Omental fat pad (tissue), 3 donors: ENCODE measurements at regions not wholly inside any gene's neighbourhood (a gene's known extent, or its start where the extent isn't known, plus 50 kb on each side); places are given as distances from the start of the nearest gene placed in this dataset.

Experiments used
- ATAC-seq: fragments of 150-250 bp; one replicate; pipeline ENCODE4 v1.9.1; 2016; ENCODE audit warnings: mild to moderate bottlenecking, moderate library complexity; ENCODE audit not compliant: low FRiP score
- DNase-seq: peaks from one replicate; pipeline ENCODE4 v3.0.0-alpha.2; 2019; ENCODE audit warnings: low spot score
- CTCF ChIP-seq, 3 donors: fragments of 450-650 bp; IDR thresholded peaks; one replicate each; pipeline ENCODE4 v1.5.1; 2016 to 2017; ENCODE audit warnings: antibody characterized with exemption in 3 of 3, mild to moderate bottlenecking in 3 of 3, moderate library complexity in 2 of 3

GRCh38 chr5:104412649-104413240, 850.2 kb upstream of the NUDT12 start:
- TF ChIP-seq CTCF (IDR thresholded peaks at IDR 0.05): no peak
- no peak for DNase-seq
- ATAC-seq: no peak

- no peak for TF ChIP-seq CTCF (IDR thresholded peaks at IDR 0.05)
- DNase-seq: no peak
- no peak for ATAC-seq
These were observed 838.4 kb upstream of the NUDT12 start for GRCh38 chr5:104400941-104401340.

GRCh38 chr5:104385906-104386305, 823.3 kb upstream of the NUDT12 start:
- ATAC-seq (no peak), DNase-seq (no peak)
- no peak for TF ChIP-seq CTCF (IDR thresholded peaks at IDR 0.05)

- TF ChIP-seq CTCF (IDR thresholded peaks at IDR 0.05): no peak
- ATAC-seq (no peak), DNase-seq (no peak)
These were observed 812.8 kb upstream of the NUDT12 start for GRCh38 chr5:104375345-104375744.

- no peak for TF ChIP-seq CTCF (IDR thresholded peaks at IDR 0.05)
- DNase-seq (no peak), ATAC-seq (no peak)
These were observed 810.2 kb upstream of the NUDT12 start for GRCh38 chr5:104372796-104373195.

GRCh38 chr5:104372376-104372775, 809.8 kb upstream of the NUDT12 start:
- no peak for TF ChIP-seq CTCF (IDR thresholded peaks at IDR 0.05)
- DNase-seq: no peak
- ATAC-seq: no peak

- no peak for TF ChIP-seq CTCF (IDR thresholded peaks at IDR 0.05)
- DNase-seq (no peak), ATAC-seq (no peak)
These were observed 807.9 kb upstream of the NUDT12 start for GRCh38 chr5:104370523-104370922.
